A549 (cell line): ENCODE measurements at regions not wholly inside any gene's neighbourhood (a gene's known extent, or its start where the extent isn't known, plus 50 kb on each side); places are given as distances from the start of the nearest gene placed in this dataset.

Experiments used
- CTCF ChIP-seq: fragments of >200 bp; sonication (Bioruptor Twin); formaldehyde crosslinking; IDR thresholded peaks from 3 replicates; pipeline ENCODE4 v1.5.1; 2016
- JUNB ChIP-seq: fragments of >200 bp; sonication (Bioruptor Twin); formaldehyde crosslinking; IDR thresholded peaks from 2 replicates; pipeline ENCODE4 v1.6.1; 2016
- NR3C1 ChIP-seq: fragments of >200 bp; sonication (Bioruptor Twin); formaldehyde crosslinking; IDR thresholded peaks from 3 replicates; pipeline ENCODE4 v1.6.1; 2017

GRCh38 chr1:226487921-226488320 lies 60.6 kb upstream of the STUM start:
- TF ChIP-seq CTCF: no peak
- TF ChIP-seq JUNB: no peak
- no peak for TF ChIP-seq NR3C1
